ENCODE measurements at regions not wholly inside any gene's neighbourhood (a gene's known extent, or its start where the extent isn't known, plus 50 kb on each side); places are given as distances from the start of the nearest gene placed in this dataset.

DNA sequence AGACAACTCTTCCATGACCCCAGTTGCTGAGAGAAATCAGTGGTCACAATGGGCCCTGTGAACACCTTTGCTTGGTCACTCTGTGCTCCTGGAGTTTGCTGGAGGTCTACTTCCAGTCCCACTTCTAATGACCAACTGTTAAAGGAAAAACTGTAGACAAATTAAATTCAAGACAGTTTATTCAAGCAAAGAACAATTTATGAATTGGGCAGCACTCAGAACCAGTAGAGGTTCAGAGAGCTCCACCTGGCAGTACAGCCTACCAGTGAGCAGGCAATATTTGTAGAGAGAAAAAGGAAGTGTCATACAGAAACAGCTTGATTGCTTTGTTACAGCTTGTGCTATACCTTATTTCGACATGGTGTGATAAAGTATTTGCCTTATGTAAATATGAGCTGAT is 116.5 kb downstream of the HS3ST3B1 start:
- Mint-ChIP-seq H3K36me3 (ENCODE audit: insufficient read depth) (peaks cover 2% of the 10 kb centered on the region), H3K9me3 (ENCODE audit: low read depth) (peaks cover 17% of the 10 kb centered on the region), H3K4me1 (ENCODE audit: low read depth) (no peaks in the 10 kb centered on the region), H3K27me3 (no peaks in the 10 kb centered on the region), H3K27ac (no peak overlapping the region), H3K4me3 (ENCODE audit: low read depth) (no peak overlapping the region)
- TF ChIP-seq, protein P1, sequence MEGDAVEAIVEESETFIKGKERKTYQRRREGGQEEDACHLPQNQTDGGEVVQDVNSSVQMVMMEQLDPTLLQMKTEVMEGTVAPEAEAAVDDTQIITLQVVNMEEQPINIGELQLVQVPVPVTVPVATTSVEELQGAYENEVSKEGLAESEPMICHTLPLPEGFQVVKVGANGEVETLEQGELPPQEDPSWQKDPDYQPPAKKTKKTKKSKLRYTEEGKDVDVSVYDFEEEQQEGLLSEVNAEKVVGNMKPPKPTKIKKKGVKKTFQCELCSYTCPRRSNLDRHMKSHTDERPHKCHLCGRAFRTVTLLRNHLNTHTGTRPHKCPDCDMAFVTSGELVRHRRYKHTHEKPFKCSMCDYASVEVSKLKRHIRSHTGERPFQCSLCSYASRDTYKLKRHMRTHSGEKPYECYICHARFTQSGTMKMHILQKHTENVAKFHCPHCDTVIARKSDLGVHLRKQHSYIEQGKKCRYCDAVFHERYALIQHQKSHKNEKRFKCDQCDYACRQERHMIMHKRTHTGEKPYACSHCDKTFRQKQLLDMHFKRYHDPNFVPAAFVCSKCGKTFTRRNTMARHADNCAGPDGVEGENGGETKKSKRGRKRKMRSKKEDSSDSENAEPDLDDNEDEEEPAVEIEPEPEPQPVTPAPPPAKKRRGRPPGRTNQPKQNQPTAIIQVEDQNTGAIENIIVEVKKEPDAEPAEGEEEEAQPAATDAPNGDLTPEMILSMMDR (IDR thresholded peaks at IDR 0.05; ENCODE audit: unreplicated experiment) = no peak
- no peak for DNase-seq (ENCODE audit: low spot score, unreplicated experiment)

DNA sequence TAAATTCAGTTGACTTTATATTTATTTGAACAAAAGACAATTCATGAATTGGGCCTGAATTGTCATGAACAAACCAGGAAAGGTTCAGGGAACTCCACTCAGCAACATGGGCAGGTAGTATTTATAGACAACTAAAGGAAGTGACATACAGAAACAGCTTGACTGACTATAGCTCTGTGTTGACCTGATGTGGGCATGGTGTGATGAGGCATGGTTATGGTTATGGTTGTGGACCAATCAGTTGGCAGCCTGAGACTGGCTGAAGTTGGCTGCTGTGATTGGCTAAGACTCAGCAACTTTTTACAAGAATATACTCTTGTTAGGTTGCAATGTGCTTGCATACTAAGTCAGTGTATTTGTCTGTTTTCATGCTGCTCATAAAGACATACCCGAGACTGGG is 108.4 kb downstream of the HS3ST3B1 start:
- no peak overlapping the region for H3K27ac Mint-ChIP-seq
- no peaks in the 10 kb centered on the region for H3K27me3 Mint-ChIP-seq
- H3K4me3 Mint-ChIP-seq (ENCODE audit: low read depth) = no peak overlapping the region
- no peaks in the 10 kb centered on the region for H3K4me1 Mint-ChIP-seq (ENCODE audit: low read depth)
- DNase-seq (ENCODE audit: low spot score, unreplicated experiment) = no peak
- no peaks in the 10 kb centered on the region for H3K9me3 Mint-ChIP-seq (ENCODE audit: low read depth)
- TF ChIP-seq, protein P1 (IDR thresholded peaks at IDR 0.05; ENCODE audit: unreplicated experiment) = no peak
- H3K36me3 Mint-ChIP-seq (ENCODE audit: insufficient read depth) = no peaks in the 10 kb centered on the region

DNA sequence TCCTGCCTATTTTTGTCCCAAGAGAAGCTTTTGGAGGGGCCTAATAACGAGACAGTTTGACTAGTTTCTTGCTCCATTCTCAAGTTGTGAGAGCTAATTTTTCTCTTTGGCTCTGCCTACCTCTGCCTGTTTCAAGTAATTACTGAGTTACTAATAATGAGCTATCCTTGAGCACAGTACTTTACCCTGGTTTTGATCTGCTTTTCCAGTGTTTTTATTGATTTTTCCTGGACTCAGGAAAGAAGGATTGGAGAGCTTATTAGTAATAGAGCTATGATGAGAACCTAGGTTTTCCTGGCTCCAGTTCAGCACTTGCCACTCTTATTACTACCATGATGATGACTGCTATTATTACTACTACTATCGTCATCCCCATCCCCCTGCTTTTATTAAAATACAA is 106.7 kb downstream of the HS3ST3B1 start:
- Mint-ChIP-seq H3K27ac (no peak overlapping the region), H3K4me3 (ENCODE audit: low read depth) (no peak overlapping the region), H3K9me3 (ENCODE audit: low read depth) (no peaks in the 10 kb centered on the region), H3K27me3 (no peaks in the 10 kb centered on the region), H3K36me3 (ENCODE audit: insufficient read depth) (no peaks in the 10 kb centered on the region), H3K4me1 (ENCODE audit: low read depth) (no peaks in the 10 kb centered on the region)
- no peak for DNase-seq (ENCODE audit: low spot score, unreplicated experiment)
- TF ChIP-seq, protein P1 (IDR thresholded peaks at IDR 0.05; ENCODE audit: unreplicated experiment) = no peak

DNA sequence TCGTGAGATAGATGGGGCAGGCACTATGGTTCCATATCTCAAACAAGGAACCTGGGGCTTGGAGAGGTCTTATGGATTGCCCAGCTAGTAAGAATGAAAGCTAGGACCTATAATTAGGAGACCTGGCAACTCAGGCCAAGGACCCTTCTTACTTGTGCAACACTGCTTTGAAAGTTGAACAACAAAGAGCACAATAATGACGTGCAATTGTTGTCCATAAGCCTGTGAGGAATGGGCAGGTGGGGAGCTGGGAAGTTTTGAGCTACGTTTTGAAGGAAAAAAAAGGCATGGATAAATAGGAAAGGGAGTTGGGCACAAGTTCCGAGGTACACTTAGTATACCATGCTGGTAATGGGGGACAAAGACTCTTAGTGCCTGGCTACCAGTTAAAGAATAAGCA is 104.3 kb downstream of the HS3ST3B1 start:
- peaks cover 2% of the 10 kb centered on the region for H3K36me3 Mint-ChIP-seq (ENCODE audit: insufficient read depth)
- TF ChIP-seq, protein P1 (IDR thresholded peaks at IDR 0.05; ENCODE audit: unreplicated experiment) = no peak
- no peak overlapping the region for H3K4me3 Mint-ChIP-seq (ENCODE audit: low read depth)
- H3K9me3 Mint-ChIP-seq (ENCODE audit: low read depth) = peaks cover 7% of the 10 kb centered on the region
- no peaks in the 10 kb centered on the region for H3K27me3 Mint-ChIP-seq
- no peaks in the 10 kb centered on the region for H3K4me1 Mint-ChIP-seq (ENCODE audit: low read depth)
- H3K27ac Mint-ChIP-seq = no peak overlapping the region
- no peak for DNase-seq (ENCODE audit: low spot score, unreplicated experiment)
